ENCODE measurements at regions not wholly inside any gene's neighbourhood (a gene's known extent, or its start where the extent isn't known, plus 50 kb on each side); places are given as distances from the start of the nearest gene placed in this dataset.

DNA sequence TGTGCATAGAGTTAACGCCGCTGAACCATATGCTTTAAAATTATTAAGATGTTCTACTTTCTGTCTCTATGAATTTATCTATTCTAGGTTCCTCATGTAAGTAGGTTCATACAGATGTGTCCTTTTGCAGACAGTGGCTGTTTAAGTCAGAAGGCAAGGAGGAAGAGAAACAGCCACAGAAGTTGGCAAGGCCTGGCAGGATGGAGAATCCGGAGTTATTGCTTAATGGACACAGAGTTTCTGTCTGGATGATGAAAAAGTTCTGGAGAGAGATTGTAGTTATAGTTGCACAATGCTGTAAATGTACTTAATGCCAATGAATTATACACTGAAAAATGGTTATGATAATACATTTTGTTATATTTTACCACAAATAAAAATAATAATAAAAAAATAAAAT, 283.6 kb upstream of the CNR1 start:
- TF ChIP-seq, protein P1, sequence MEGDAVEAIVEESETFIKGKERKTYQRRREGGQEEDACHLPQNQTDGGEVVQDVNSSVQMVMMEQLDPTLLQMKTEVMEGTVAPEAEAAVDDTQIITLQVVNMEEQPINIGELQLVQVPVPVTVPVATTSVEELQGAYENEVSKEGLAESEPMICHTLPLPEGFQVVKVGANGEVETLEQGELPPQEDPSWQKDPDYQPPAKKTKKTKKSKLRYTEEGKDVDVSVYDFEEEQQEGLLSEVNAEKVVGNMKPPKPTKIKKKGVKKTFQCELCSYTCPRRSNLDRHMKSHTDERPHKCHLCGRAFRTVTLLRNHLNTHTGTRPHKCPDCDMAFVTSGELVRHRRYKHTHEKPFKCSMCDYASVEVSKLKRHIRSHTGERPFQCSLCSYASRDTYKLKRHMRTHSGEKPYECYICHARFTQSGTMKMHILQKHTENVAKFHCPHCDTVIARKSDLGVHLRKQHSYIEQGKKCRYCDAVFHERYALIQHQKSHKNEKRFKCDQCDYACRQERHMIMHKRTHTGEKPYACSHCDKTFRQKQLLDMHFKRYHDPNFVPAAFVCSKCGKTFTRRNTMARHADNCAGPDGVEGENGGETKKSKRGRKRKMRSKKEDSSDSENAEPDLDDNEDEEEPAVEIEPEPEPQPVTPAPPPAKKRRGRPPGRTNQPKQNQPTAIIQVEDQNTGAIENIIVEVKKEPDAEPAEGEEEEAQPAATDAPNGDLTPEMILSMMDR (IDR thresholded peaks at IDR 0.05): no peak
- no peak for TF ChIP-seq POLR2A (IDR thresholded peaks at IDR 0.05)
- no peak for TF ChIP-seq EP300 (IDR thresholded peaks at IDR 0.05)

Measured in upper lobe of left lung (tissue), 4 donors.